ENCODE measurements at regions not wholly inside any gene's neighbourhood (a gene's known extent, or its start where the extent isn't known, plus 50 kb on each side); places are given as distances from the start of the nearest gene placed in this dataset.
"Not testable (repeated sequence)": the region's sequence is repeated elsewhere in the genome, so short reads cannot be mapped to it uniquely, and the experiment has no call there.

- no peak for DNase-seq (ENCODE audit: low read depth in 1 of 2, low spot score in 1 of 2)
- Histone ChIP-seq H3K4me3 (replicated peaks; ENCODE audit: insufficient read depth, low read length) (no peak overlapping the region), H3K27me3 (ENCODE audit: insufficient read depth, poor library complexity, severe bottlenecking) (no peaks in the 10 kb centered on the region), H3K27ac (replicated peaks) (no peak overlapping the region)
- TF ChIP-seq CTCF (IDR thresholded peaks at IDR 0.05; ENCODE audit: insufficient read depth, low read length) = no peak
- TF ChIP-seq REST (IDR thresholded peaks at IDR 0.05; ENCODE audit: insufficient replicate concordance, low read depth) = no peak
- no peak for TF ChIP-seq SPI1 (IDR thresholded peaks at IDR 0.05; ENCODE audit: borderline replicate concordance, low read depth)
- TF ChIP-seq GABPA (IDR thresholded peaks at IDR 0.05; ENCODE audit: low read depth) = no peak
- TF ChIP-seq POLR2AphosphoS5 (IDR thresholded peaks at IDR 0.05; ENCODE audit: low read depth) = no peak
These were observed 632.4 kb upstream of the LRRTM4 start for GRCh38 chr2:78154586-78154985.

- no peak for DNase-seq (ENCODE audit: low read depth in 1 of 2, low spot score in 1 of 2)
- Histone ChIP-seq H3K27ac (replicated peaks) (no peak overlapping the region), H3K27me3 (ENCODE audit: insufficient read depth, poor library complexity, severe bottlenecking) (no peaks in the 10 kb centered on the region), H3K4me3 (replicated peaks; ENCODE audit: insufficient read depth, low read length) (no peak overlapping the region)
- TF ChIP-seq SPI1 (IDR thresholded peaks at IDR 0.05; ENCODE audit: borderline replicate concordance, low read depth) (no peak), GABPA (IDR thresholded peaks at IDR 0.05; ENCODE audit: low read depth) (no peak), REST (IDR thresholded peaks at IDR 0.05; ENCODE audit: insufficient replicate concordance, low read depth) (no peak), CTCF (IDR thresholded peaks at IDR 0.05; ENCODE audit: insufficient read depth, low read length) (no peak), POLR2AphosphoS5 (IDR thresholded peaks at IDR 0.05; ENCODE audit: low read depth) (no peak)
These were observed 640.0 kb upstream of the LRRTM4 start for GRCh38 chr2:78162202-78162601.

- H3K27me3 ChIP-seq (ENCODE audit: insufficient read depth, poor library complexity, severe bottlenecking); H3K4me3 ChIP-seq (replicated peaks; ENCODE audit: insufficient read depth, low read length); DNase-seq (ENCODE audit: low read depth in 1 of 2, low spot score in 1 of 2); H3K27ac ChIP-seq (replicated peaks): not testable (repeated sequence)
These were observed 650.0 kb upstream of the LRRTM4 start for GRCh38 chr2:78172157-78172556.

- H3K4me3 ChIP-seq (replicated peaks; ENCODE audit: insufficient read depth, low read length) = no peak overlapping the region
- TF ChIP-seq CTCF (IDR thresholded peaks at IDR 0.05; ENCODE audit: insufficient read depth, low read length) (no peak), SPI1 (IDR thresholded peaks at IDR 0.05; ENCODE audit: borderline replicate concordance, low read depth) (no peak), GABPA (IDR thresholded peaks at IDR 0.05; ENCODE audit: low read depth) (no peak), POLR2AphosphoS5 (IDR thresholded peaks at IDR 0.05; ENCODE audit: low read depth) (no peak), REST (IDR thresholded peaks at IDR 0.05; ENCODE audit: insufficient replicate concordance, low read depth) (no peak)
- no peak overlapping the region for H3K27ac ChIP-seq (replicated peaks)
- DNase-seq (ENCODE audit: low read depth in 1 of 2, low spot score in 1 of 2) = no peak
- no peaks in the 10 kb centered on the region for H3K27me3 ChIP-seq (ENCODE audit: insufficient read depth, poor library complexity, severe bottlenecking)
These were observed 653.5 kb upstream of the LRRTM4 start for GRCh38 chr2:78175645-78176044.
